ENCODE measurements at regions not wholly inside any gene's neighbourhood (a gene's known extent, or its start where the extent isn't known, plus 50 kb on each side); places are given as distances from the start of the nearest gene placed in this dataset.

DNA sequence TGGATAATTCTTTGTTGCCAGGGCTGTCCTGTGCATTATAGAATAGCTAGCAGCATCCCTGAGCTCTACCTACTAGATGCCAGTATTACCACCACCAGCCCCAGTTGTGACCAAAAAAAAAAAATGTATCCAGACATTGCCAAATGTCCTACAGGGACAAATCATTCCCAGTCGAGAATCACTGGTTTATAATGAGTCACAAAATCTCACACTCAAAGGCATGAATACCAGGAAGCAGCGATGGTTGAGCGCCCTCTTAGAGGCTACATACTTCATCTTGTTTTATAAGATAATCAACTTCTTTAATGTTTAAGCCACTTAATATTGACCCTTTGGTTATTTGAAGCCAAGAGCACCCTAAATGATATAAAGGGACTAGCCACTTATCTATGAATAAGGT, 297.3 kb downstream of the DHX15 start:
- DNase-seq (ENCODE audit: low read depth) = no peak

DNA sequence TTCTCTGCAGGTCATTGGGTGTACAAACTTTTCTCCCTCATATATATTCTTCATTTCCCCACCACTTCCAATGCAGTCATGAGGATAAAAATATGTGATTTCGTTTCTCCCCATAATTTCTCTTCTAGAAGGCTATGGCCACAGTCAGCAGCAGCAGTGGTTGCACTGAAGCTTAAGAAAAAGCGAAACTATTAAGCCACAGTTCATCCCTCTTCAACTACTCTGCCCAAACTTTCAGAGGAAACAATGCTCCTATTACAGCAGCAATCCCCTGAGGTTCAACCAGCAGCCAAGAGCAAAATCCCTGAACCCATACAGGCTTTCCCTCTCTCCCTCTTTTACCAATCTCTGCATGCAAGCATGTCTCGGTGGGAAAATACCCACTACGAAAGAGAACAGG, 298.6 kb downstream of the DHX15 start:
- no peak for DNase-seq (ENCODE audit: low read depth)

DNA sequence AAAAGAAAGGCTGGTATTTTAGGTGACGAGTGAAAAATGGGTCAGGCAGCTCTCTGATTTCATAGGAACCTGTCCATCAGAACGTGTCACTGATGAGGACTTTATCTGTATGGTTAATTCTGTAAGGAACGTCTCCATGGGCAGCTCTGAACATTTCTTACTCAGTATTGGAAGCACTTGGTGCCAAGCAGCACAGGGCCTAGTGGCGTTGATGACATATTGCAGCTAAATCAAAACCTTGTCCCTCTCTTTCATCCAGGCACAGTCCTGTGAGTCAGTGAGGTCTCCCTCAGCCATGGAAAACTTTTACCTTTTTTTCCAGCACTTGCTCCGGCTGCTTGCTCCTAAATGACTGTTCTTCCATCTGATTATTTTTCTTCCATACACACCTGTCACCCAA, 301.9 kb downstream of the DHX15 start:
- DNase-seq (ENCODE audit: low read depth) = no peak

DNA sequence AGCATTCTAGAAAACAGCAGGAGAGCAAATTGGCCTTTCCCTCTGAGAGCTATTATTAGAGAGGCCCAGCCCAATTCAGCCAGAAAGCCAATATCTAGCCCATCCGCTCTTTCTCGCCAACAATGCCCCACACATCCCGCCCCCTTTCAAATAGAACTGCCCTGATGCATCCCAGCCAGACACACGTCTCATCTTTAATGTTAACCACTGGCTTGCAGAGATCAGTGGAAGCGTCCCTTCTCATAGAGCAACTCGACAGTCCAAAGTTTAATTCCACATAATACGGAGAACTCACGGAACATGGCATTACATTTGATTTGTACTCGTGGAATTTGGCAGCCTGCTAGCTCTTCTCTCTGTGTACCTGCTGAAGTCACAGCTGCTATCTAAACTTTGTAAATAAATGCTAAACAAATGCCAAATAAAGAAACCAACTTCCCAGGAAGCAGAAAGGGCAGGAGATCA, 304.4 kb downstream of the DHX15 start:
- DNase-seq (ENCODE audit: low read depth) = no peak

DNA sequence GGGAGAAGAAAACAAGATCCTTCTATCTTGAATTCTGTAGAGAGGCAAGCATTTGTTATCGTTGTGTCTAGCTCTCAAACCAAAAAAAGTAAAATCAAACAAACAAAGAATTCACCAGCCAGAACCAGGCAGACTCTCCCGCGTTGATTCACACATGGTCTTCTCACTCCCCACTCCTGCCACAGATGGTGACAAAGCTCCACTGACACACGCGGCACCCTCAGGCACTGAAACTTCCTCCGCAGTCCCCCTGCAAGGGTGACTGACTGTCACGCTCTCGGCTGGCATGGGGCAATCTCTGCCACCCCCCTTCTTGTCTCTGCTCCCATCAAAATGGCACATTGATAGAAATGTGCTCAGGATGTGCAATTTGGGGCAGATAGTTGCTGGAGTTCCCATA, 304.9 kb downstream of the DHX15 start:
- no peak for DNase-seq (ENCODE audit: low read depth)

DNA sequence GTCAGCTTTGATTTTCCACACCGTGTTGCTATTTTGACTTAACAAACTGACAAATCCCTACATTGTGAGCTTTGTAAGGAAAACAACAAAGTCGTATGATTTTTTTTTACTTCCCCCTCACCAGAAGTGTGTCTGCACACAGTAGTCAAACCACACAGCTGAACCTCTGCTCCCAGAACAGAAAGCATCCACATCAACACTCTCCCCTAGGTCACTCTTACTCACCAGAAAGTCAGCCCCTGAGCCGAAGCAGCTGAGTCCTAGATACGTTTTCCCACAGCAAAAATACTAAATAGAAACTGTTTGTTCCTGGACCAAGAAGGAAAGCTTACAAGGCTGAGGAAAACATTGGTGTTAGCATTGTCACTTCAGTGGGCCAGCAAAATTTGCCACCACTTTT, 305.7 kb downstream of the DHX15 start:
- DNase-seq (ENCODE audit: low read depth) = no peak

DNA sequence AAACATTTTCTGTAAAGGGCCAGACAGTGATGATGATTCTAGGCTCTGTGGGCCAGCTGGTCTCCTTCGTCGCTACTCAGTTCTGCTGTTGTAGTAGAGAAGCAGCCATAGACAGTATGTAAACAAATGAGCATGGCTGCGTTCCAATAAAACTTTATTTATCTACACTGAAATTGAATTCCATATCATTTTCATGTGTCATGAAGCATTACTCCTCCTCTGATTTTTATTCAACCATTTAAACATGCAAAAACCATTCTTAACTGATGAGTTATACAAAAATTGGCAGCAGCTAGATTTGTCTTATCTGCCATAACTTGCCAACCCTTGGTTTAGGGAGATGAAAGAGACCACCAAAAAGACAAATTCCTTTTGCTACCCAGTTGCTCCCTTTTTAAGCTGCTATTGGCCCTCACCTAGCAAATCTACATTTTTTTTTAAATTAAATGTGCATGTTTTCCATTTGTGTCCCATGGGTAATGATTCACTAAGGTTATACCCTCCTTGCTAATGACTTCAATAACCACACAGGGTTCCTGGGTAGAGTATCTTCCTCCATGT, 309.9 kb downstream of the DHX15 start:
- DNase-seq (ENCODE audit: low read depth) = no peak

DNA sequence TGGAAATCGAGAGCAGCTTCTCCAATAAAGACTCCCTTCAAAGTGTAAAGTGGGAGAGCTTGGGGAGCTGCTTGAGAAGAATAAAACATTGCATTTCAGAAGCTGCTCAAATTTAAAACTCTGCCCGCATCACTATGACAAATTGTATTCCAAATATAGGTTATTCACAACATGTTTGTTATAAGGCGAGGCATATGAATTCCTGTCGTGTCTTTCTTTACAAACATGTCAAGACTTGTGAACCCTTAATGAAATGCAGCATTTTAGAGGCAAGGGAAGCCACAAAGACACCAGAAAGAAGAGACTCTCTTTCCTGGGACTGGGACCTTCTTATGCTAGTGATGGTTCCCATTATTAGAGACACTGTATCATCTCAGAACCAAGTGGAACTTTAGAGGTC, 311.2 kb downstream of the DHX15 start:
- DNase-seq (ENCODE audit: low read depth) = no peak

DNA sequence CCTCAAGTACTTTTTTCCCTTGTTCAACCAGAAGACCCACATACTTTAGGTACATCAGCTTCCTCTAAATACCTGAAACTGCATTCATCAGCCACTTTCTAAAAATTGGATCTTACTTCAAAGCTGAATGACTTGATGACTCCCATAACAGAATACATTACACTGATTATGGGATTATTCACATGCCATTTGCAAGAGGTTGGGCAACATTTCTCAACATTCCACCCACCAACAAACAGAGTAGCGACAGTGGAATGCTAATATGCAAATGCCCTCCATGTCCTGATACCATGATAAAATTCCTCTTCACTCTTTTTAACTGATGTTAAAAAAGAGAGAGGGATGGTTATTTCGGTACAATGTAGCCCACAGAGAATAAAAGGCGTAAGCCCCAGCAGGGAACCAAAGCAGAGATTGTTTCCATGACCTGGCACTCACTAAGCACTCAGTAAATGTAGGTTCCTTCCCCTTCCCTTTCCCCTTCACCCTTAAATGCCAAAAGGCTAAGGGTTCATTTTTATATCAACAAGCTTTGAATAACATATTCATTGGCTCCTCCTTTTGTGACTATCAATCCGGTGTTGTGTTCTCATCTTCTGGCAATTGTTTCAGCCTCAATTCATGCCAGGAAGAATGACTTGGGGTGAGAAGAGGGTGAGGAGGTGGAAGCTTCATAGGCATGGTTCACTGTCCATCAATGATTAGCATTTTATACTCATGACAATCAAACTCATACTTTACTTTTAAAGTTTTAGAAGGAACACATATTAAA, 317.2 kb downstream of the DHX15 start:
- DNase-seq (ENCODE audit: low read depth) = no peak

DNA sequence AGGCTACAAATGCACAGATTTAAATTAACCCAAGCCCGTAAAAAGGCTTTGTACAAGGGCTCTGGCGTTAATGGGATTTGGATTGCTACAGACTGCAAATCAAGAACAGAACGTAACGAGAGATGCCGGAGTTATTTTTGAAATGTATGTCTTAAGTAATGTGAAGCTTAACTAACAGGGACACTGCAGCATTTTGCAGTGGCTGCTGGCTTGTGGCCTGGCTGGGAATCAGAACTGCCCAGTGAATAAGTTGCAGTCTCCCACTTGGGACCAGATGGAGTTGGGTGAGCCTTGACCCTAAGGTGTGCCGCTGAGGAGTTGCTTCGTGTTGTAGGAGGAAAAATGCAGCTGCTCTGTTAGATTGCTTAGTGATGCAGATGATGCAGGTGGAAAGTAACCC, 318.4 kb downstream of the DHX15 start:
- no peak for DNase-seq (ENCODE audit: low read depth)

DNA sequence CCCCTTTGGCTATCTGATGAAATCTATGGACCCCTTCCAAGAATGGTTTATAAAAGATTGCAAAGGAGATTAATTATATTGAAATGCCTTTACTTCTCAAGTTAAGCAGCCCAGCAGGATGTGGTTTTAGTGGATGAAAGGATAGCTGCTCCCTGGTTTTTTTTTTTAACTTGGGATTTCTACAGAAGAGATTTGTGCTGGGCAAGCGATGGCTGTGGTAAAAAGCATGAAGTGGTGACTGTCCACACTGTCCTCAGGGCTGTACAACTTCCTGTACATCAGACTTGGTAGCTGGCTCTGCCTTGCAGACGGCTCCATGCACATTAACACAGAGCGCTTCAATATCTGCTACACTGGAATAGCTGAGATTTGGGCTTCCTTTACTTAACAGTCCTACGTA, 321.7 kb downstream of the DHX15 start:
- no peak for DNase-seq (ENCODE audit: low read depth)

DNA sequence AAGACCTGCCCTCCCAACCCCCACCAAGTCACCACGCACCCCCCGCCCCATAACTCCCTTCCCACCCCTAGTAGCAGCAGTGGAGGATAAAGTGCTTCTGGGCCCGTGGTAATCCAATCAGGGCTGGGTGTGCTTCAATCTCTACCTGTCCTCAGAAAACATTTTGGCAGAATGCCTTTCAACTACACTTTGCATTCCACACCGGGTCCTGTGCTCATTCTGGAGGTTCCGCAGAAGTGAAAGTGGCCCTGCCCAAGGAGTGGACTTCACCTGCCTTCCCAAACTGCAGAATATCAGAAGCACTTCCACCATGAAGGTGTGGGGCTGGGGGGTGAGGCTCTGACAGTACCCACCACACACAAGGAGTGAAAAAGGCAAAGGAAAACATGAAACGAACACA, 322.3 kb downstream of the DHX15 start:
- DNase-seq (ENCODE audit: low read depth) = no peak

DNA sequence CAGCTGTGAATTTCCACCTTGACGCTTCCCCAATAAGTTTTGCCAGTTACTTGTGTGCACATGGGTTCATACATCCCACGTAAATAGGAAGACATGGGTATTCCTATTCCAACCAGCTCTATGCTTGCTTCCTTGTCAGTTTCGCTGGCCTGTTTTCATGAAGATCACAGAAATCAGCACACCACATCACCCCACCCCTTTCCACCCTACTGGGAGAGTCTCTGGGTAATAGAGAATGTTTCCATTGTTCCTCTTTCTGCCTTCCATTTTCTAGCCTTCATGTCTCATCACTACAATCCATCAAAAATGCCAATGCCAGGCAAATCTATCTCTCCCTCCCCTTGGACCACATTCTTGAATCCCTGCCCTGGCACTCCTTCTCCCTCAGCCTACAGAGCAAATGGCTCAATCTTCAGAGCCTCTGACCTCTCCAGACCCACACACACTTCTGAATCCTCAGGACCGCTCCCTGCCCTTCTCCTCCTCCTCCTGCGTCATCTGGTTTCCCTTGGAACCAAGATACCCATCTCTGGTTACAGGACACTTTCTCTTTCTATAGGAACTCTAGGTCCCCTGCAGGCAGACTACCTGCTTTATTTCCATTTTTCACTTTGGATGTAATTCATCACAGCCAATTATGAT, 323.3 kb downstream of the DHX15 start:
- DNase-seq (ENCODE audit: low read depth) = no peak

DNA sequence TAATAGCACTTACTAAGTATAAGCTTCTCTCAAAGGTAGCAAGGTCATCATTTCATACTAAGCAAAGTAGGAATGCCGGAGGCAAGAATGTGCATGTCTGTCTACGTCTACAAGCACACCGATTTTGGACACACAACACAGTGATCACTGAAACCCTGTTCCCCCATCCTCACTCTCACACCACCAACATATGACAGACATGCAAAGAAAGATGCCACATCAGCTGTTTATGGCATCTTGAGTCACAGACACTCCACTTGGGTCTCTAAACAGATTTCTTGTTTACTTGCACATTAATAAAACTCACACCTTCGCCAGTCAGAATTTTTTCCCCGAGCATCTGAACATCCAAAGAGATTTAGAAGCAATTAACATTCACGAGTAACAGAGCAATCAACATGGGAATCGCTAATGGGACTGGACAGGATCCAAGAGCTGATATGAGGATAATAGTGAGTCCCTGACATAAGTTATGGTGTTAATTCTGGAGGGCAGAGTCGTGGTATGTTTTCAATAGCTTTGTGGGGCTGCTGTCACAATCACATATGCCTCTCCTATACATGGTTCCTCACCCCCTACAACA, 324.1 kb downstream of the DHX15 start:
- DNase-seq (ENCODE audit: low read depth) = no peak

DNA sequence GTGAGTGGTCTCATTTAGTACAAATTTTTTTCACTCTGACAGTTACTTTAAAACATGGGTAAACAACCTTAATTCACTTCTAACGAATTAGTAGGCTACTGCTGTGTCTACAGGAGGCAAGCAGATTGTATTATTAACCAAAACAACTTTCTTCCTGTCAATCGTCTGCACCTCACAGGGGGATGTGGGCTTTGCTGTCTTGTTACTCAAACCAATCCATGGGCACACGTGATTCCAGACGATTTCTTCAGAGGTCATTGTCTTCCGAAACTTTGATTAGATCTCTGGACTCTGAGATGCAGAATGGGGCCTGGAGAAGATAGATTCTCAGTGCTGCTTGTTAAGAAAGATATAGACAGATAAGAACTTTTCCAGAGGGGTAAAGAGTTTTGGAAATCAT, 327.8 kb downstream of the DHX15 start:
- no peak for DNase-seq (ENCODE audit: low read depth)

DNA sequence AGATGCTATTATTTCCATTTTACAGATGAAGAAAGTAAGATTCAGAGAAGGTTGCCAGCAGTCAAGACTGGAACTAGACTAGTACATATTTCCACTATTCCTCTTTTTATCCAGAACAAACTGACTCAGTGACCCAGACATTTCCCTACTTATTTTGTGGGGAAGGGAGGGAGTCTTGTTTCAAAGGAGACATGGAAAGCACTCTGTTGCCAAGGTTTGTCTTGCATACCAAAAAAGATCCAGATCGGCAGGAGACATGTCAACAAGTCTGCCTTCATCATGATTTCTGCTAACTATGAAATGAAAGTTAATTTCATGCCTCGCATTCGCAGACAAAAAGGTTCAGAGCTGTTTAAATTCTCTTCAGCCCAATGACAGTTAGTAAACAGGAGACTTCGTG, 328.3 kb downstream of the DHX15 start:
- DNase-seq (ENCODE audit: low read depth) = no peak

DNA sequence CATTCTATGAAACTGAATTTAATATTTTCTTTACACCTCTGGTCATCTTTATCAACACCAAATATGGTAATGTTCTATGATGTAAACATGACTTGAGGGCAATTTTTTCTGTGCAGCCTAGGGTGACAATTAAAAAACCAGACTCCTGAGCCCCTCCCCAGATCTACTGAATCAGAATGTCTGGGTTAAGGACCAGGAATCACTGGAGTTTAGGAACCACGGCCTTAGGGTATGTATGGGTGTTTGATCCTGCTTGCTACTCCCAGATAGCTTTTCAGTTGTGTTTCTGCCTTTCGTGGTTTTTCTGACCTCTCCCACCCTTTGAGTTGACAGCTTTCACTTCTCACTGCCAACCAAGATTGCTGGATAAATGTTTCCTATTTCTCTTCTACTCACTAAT, 332.2 kb downstream of the DHX15 start:
- no peak for DNase-seq (ENCODE audit: low read depth)

DNA sequence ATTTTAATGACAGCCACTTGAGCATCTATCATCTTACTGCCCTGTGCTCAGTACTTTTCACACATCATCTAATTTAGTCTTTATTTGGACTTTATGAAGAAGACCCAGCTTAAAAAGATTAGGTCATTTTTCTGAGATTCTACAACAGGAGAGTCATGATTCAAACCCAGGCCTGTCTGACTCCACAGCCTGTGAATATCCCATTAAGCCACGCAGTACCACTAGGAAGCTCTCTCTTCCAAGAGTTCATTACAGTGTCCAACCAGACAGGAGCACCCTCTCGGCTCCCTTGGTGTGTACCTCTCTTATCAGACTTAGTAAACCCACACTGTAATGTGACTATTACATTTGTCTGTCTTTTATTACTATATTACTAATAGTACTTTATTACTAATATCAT, 332.8 kb downstream of the DHX15 start:
- DNase-seq (ENCODE audit: low read depth) = no peak

DNA sequence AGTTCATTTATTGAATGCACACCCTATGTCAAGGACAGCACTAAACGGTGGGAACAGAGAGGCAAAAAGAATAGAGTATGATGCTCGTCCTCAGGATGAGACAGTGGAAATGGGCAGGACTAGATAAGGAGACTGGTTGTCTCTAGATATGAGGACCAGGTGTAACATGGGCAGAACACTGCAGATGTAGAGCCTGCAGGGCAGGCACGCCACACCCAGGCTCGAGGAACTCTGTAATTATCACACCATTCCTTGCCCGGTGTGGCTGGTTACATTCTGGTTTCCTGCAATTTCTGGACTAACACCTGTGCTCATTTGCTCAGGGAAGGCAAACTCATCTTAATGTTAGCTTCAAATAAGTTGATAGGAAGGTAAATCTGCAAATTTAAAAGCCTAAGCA, 334.4 kb downstream of the DHX15 start:
- no peak for DNase-seq (ENCODE audit: low read depth)

DNA sequence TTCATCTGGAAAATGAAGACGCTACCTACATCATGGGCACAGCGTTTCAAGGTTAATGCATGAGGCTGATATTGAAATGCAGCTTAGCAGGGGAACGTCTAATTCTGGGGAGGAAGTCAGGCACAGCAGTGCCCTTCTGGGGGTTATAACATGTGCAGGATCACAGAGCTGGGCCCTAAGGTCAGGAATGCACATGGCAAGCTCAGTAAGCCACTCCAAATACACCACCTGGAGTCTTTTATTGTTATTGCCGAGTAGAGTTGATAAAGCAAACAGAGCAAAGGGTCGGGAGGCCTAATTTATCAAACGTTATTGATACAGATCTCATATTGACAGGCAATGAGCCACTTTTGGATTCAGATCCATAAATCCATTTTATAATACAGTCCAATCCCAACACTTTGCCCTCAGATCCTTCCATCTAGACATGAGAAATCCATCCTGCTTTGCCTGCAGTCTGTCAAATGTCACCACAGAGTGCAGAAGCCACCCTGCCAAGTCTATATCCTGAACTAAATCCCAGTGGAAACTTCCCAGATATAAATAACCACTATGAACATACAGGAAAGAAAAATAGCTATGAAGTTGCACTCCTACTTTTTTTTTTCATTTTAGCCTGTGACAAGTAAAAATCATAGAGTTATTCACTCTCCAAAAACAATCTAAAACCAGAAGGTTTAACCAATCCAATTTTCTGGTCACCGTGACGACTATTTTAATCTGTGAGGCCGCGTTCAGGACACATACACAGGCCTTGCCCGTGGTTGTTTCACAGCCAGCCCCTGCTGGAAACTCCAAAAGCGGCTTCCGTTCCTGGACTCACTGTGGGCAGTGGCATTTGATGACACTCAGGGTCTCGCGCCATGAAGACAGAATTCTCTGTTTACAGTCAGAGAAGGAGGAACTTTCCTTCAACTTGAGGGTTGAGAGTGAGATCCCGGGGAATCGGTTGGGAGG, 335.4 kb downstream of the DHX15 start:
- DNase-seq (ENCODE audit: low read depth) = no peak

DNA sequence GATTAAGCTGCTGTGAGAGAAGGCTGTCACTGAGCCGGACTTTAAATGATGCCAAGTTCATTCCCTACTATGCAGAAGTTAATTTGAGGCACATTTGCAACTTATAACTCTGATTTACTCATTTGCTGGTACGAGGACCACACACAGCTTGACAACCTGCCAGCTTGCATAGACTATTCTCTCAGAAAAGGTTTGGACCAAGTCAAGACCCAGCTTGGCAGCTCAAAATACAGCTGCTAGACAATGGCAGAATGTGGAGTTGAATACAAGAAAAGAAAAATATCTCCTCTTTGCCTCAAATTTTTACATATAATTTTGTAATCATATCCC, 338.9 kb downstream of the DHX15 start:
- no peak for DNase-seq (ENCODE audit: low read depth)
